Natural killer cell (primary cell): ENCODE measurements at regions not wholly inside any gene's neighbourhood (a gene's known extent, or its start where the extent isn't known, plus 50 kb on each side); places are given as distances from the start of the nearest gene placed in this dataset.
"Not testable (repeated sequence)": the region's sequence is repeated elsewhere in the genome, so short reads cannot be mapped to it uniquely, and the experiment has no call there.

Experiments used
- ATAC-seq, 3 donors: fragments of 150-1000 bp in 2 of 3; fragments of 200-7000 bp in 1 of 3; cut with Tn5 transposase; 1 replicate in 1 of 3; 2 replicates in 2 of 3; pipeline ENCODE4 v1.10.0; 2021; ENCODE audit warnings: mild to moderate bottlenecking in 2 of 3, moderate library complexity in 2 of 3
- DNase-seq, 2 donors: peaks; one replicate each; pipeline versions ENCODE4 v3.0.0 to v3.0.0-alpha.2; 2013 to 2021; ENCODE audit warnings: mixed read lengths in 1 of 2
- H3K27ac ChIP-seq: one replicate; pipeline ENCODE4 v1.5.1; 2013; ENCODE audit warnings: mild to moderate bottlenecking, low read length
- H3K27me3 ChIP-seq: one replicate; pipeline ENCODE4 v1.6.1; 2013; ENCODE audit warnings: low read length; ENCODE audit not compliant: control insufficient read depth, insufficient read depth
- H3K36me3 ChIP-seq: one replicate; pipeline ENCODE4 v1.6.1; 2013; ENCODE audit warnings: low read length; ENCODE audit not compliant: control insufficient read depth, insufficient read depth
- H3K4me1 ChIP-seq: one replicate; pipeline ENCODE4 v1.6.1; 2013; ENCODE audit warnings: low read length; ENCODE audit not compliant: control insufficient read depth, insufficient read depth
- H3K4me3 ChIP-seq: one replicate; pipeline ENCODE4 v1.5.1; 2013; ENCODE audit warnings: low read length
- H3K9me3 ChIP-seq: one replicate; pipeline ENCODE4 v1.6.1; 2013; ENCODE audit warnings: low read length; ENCODE audit not compliant: control insufficient read depth, insufficient read depth
- H3K27ac Mint-ChIP-seq, 2 donors: one replicate each; pipeline ENCODE4 v1.8.0; 2022; ENCODE audit warnings: mild to moderate bottlenecking in 2 of 2, mixed read lengths in 2 of 2, moderate library complexity in 1 of 2
- H3K27me3 Mint-ChIP-seq, 2 donors: one replicate each; pipeline ENCODE4 v1.8.0; 2022; ENCODE audit warnings: low read depth in 2 of 2, mixed read lengths in 2 of 2
- H3K36me3 Mint-ChIP-seq: one replicate; pipeline ENCODE4 v1.8.0; 2022; ENCODE audit warnings: mixed read lengths
- H3K4me1 Mint-ChIP-seq, 2 donors: one replicate each; pipeline ENCODE4 v1.8.0; 2022; ENCODE audit warnings: mixed read lengths in 2 of 2
- H3K4me3 Mint-ChIP-seq: one replicate; pipeline ENCODE4 v1.8.0; 2022; ENCODE audit warnings: mild to moderate bottlenecking, moderate library complexity, mixed read lengths
- H3K9me3 Mint-ChIP-seq, 2 donors: one replicate each; pipeline ENCODE4 v1.8.0; 2022; ENCODE audit warnings: mixed read lengths in 2 of 2
- WGBS: methylation state at CpG from one replicate; pipeline ENCODE4 v1.1.7; 2013; ENCODE audit warnings: missing lambda C conversion rate; ENCODE audit not compliant: insufficient coverage; 5-methylcytosine and 5-hydroxymethylcytosine counted together
- intact Hi-C: fragments of 100-400 bp; cut with micrococcal nuclease; formaldehyde crosslinking; loops from one replicate; pipeline ENCODE4 v1.14.2; 2022
- TF ChIP-seq, protein P1 (sequence below): fragments of 200-600 bp; IDR thresholded peaks from one replicate; pipeline ENCODE4 v1.8.0; 2022; ENCODE audit warnings: antibody characterized with exemption

DNA sequence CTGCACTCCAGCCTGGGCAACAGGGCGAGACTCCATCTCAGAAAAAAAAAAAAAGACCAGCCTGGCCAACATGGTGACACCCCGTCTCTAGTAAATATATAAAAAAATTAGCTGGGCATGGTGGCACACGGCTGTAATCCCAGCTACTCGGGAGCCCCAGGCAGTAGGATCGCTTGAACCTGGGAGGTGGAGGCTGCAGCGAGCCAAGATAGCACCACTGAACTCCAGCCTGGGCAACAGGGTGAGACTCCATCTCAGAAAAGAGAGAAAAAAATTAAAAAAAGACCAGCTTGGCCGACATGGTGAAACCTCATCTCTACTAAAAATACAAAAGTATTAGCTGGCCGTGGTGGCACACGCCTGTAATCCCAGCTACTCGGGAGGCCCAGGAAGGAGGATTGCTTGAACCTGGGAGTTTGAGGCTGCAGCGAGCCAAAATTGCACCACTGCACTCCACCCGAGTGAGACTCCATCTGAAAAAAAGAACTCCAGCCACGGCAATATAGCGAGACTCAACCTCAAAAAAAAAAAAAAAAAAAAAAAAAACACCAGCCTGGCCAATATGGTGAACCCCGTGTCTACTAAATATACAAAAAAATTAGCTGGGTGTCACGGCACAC is 346.1 kb upstream of the PLGLB2 start:
- peak in 1 of 2 donors; percentile 1 for DNase-seq
- intact Hi-C loops: no loop called here
- TF ChIP-seq, protein P1, sequence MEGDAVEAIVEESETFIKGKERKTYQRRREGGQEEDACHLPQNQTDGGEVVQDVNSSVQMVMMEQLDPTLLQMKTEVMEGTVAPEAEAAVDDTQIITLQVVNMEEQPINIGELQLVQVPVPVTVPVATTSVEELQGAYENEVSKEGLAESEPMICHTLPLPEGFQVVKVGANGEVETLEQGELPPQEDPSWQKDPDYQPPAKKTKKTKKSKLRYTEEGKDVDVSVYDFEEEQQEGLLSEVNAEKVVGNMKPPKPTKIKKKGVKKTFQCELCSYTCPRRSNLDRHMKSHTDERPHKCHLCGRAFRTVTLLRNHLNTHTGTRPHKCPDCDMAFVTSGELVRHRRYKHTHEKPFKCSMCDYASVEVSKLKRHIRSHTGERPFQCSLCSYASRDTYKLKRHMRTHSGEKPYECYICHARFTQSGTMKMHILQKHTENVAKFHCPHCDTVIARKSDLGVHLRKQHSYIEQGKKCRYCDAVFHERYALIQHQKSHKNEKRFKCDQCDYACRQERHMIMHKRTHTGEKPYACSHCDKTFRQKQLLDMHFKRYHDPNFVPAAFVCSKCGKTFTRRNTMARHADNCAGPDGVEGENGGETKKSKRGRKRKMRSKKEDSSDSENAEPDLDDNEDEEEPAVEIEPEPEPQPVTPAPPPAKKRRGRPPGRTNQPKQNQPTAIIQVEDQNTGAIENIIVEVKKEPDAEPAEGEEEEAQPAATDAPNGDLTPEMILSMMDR: no peak

DNA sequence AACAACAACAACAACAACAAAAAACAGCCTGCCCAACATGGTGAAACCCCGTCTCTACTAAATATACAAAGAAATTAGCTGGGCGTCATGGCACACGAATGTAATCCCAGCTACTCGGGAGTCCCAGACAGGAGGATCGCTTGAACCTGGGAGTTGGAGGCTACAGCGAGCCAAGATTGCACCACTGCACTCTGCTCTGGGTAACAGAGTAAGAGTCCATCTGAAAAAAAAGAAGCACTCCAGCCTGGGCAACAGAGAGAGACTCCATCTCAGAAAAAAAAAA is 344.1 kb upstream of the PLGLB2 start:
- no peak overlapping the region for H3K4me3 Mint-ChIP-seq
- Histone ChIP-seq H3K36me3 (no peaks in the 10 kb centered on the region), H3K27me3 (no peaks in the 10 kb centered on the region), H3K4me3 (no peak overlapping the region), H3K9me3 (peaks cover 4% of the 10 kb centered on the region), H3K4me1 (no peaks in the 10 kb centered on the region), H3K27ac (no peak overlapping the region)
- no peak overlapping the region for H3K27ac Mint-ChIP-seq
- intact Hi-C loops: no loop called here
- TF ChIP-seq, protein P1: no peak
- peaks cover 0 to 2% of the 10 kb centered on the region in 2 donors for H3K9me3 Mint-ChIP-seq
- WGBS: 99% methylated on average over 6 of the region's 6 CpGs
- no peaks in the 10 kb centered on the region for H3K36me3 Mint-ChIP-seq
- DNase-seq (no peak), ATAC-seq (no peak)
- H3K4me1 Mint-ChIP-seq: no peaks in the 10 kb centered on the region
- H3K27me3 Mint-ChIP-seq: no peaks in the 10 kb centered on the region

More for the DNA sequence above, 346.1 kb upstream of the PLGLB2 start:
- Mint-ChIP-seq H3K4me1 (no peaks in the 10 kb centered on the region), H3K4me3 (no peak overlapping the region), H3K27me3 (no peaks in the 10 kb centered on the region), H3K36me3 (no peaks in the 10 kb centered on the region), H3K27ac (no peak overlapping the region), H3K9me3 (peaks cover 0 to 2% of the 10 kb centered on the region in 2 donors)
- no peak overlapping the region for H3K27ac ChIP-seq
- H3K27me3 ChIP-seq: no peaks in the 10 kb centered on the region
- H3K9me3 ChIP-seq: peaks cover 4% of the 10 kb centered on the region
- no peaks in the 10 kb centered on the region for H3K36me3 ChIP-seq
- no peak overlapping the region for H3K4me3 ChIP-seq
- no peaks in the 10 kb centered on the region for H3K4me1 ChIP-seq
- ATAC-seq: no peak
- WGBS: 82% methylated on average over 16 of the region's 16 CpGs

DNA sequence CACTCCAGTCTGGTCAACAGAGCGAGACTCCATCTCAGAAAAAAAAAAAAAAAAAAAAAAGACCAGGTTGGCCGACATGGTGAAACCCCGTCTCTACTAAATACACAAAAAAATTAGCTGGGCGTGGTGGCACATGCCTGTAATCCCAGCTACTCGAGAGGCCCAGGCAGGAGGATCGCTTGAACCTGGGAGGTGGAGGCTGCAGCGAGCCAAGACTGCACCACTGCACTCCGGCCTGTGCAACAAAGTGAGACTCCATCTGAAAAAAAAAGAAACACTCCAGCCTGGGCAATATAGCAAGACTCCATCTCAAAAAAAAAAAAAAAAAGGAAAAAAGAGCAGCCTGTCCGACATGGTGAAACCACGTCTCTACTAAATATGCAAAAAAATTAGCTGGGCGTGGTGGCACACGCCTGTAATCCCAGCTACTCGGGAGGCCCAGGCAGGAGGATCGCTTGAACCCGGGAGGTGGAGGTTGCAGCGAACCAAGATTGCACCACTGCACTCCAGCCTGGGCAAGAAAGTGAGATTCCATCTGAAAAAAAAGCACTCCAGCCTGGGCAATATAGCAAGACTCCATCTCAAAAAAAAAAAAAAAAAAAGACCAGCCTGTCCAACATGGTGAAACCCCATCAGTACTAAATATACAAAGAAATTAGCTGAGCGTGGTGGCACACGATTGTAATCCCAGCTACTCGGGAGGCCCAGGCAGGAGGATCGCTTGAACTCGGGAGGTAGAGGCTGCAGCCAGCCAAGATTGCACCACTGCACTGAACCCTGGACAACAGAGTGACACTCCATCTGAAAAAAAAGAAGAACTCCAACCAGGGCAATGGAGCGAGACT is 343.3 kb upstream of the PLGLB2 start:
- H3K36me3 ChIP-seq, H3K4me3 ChIP-seq, ATAC-seq, intact Hi-C loops, H3K27me3 Mint-ChIP-seq, H3K36me3 Mint-ChIP-seq, H3K9me3 ChIP-seq, H3K4me1 ChIP-seq, H3K4me1 Mint-ChIP-seq, DNase-seq, H3K4me3 Mint-ChIP-seq, H3K27ac Mint-ChIP-seq, H3K27me3 ChIP-seq, H3K27ac ChIP-seq, H3K9me3 Mint-ChIP-seq: not testable (repeated sequence)
- WGBS: 94% methylated on average over 17 of the region's 22 CpGs

DNA sequence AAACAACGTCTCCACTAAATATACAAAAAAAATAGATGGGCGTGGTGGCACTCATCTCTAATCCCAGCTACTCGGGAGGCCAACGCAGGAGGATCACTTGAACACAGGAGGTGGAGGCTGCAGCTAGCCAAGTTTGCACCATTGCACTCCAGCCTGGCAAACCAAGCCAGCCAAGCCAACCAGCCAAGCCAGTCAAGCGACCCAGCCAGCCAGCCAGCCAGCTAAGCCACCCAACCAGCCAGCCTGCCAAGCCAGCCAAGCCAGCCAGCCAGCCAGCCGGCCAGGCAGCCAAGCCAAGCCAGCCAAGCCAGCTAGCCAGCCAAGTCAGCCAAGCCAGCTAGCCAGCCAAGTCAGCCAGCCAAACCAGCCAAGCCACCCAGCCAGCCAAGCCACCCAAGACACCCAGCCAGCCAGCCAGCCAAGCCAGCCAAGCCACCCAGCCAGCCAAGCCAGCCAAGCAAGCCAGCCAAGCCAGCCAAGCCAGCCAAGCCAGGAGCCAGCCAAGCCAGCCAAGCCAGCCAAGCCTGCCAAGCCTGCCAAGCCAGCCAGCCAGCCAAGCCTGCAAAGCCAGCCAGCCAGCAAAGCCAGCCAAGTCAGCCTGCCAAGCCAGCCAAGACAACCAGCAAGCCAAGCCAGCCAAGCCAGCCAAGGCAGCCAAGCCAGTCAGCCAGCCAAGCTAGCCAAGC is 342.2 kb upstream of the PLGLB2 start:
- H3K36me3 ChIP-seq, H3K27me3 Mint-ChIP-seq, H3K36me3 Mint-ChIP-seq, H3K4me3 ChIP-seq, H3K9me3 Mint-ChIP-seq, H3K27ac ChIP-seq, H3K4me1 ChIP-seq, DNase-seq, H3K4me1 Mint-ChIP-seq, H3K27ac Mint-ChIP-seq, ATAC-seq, intact Hi-C loops, H3K9me3 ChIP-seq, H3K27me3 ChIP-seq, H3K4me3 Mint-ChIP-seq: not testable (repeated sequence)
- WGBS: no CpG with 5 or more reads among the region's 6 CpGs

DNA sequence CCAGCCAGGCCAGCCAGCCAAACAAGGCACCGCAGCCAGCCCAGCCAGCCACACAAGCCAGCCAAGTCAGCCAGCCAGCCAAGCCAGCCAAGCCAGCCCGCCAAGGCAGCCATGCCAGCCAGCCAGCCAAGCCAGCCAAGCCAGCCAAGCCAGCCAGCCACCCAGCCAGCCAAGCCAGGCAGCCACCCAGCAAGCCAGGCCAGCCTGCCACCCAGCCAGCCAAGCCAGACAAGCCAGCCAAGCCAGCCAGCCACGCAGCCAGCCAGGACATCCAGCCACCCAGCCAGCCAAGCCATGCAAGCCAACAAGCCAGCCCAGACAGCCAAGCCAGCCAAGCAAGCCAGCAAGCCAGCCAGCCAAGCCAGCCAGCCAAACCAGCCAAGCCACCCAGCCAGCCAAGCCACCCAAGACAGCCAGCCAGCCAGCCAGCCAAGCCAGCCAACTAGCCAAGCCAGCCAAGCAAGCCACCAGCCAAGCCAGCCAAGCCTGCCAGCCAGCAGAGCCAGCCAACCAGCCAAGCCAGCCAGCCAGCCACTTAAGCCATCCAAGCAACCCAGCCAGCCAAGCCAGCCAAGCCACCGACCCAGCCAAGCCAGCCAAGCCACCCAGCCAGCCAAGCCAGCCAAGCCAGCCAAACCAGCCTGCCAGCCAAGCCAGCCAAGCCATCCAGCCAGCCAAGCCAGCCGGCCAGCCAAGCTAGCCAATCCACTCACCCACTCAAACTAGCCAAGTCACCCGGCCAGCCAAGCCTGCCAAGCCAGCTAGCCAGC is 341.3 kb upstream of the PLGLB2 start:
- H3K4me3 ChIP-seq, H3K27me3 ChIP-seq, H3K9me3 Mint-ChIP-seq, H3K9me3 ChIP-seq, H3K27me3 Mint-ChIP-seq, H3K4me1 Mint-ChIP-seq, H3K27ac Mint-ChIP-seq, H3K4me3 Mint-ChIP-seq, H3K27ac ChIP-seq, H3K36me3 ChIP-seq, intact Hi-C loops, H3K36me3 Mint-ChIP-seq, ATAC-seq, H3K4me1 ChIP-seq, DNase-seq: not testable (repeated sequence)
- WGBS: 96% methylated on average over 4 of the region's 6 CpGs

DNA sequence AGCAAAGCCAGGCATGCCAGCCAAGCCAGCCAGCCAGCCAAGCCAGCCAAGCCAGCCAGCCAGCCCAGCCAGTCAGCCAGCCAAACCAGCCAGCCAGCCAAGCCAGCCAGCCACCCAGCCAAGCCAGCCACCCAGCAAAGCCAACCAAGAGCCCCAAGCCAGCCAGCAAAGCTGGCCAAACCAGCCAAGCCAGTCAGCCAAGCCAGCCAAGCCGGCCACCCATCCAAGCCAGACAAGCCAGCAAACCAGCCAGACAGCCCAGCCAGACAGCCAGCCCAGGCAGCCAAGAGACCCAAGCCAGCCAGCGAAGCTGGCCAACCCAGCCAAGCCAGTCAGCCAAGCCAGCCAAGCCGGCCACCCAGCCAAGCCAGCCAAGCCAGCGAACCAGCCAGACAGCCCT is 338.3 kb upstream of the PLGLB2 start:
- WGBS: 88% methylated on average over 1 of the region's 4 CpGs
- H3K27me3 Mint-ChIP-seq, H3K36me3 ChIP-seq, intact Hi-C loops, H3K27ac ChIP-seq, H3K4me3 Mint-ChIP-seq, ATAC-seq, H3K9me3 Mint-ChIP-seq, H3K27ac Mint-ChIP-seq, H3K36me3 Mint-ChIP-seq, H3K4me1 ChIP-seq, DNase-seq, H3K4me1 Mint-ChIP-seq, H3K9me3 ChIP-seq, H3K4me3 ChIP-seq, H3K27me3 ChIP-seq: not testable (repeated sequence)
